ENCODE measurements at regions not wholly inside any gene's neighbourhood (a gene's known extent, or its start where the extent isn't known, plus 50 kb on each side); places are given as distances from the start of the nearest gene placed in this dataset.
A peak's percentile ranks its signal among the peaks of the same experiment; 100 is the strongest.
"Not testable (repeated sequence)": the region's sequence is repeated elsewhere in the genome, so short reads cannot be mapped to it uniquely, and the experiment has no call there.

DNA sequence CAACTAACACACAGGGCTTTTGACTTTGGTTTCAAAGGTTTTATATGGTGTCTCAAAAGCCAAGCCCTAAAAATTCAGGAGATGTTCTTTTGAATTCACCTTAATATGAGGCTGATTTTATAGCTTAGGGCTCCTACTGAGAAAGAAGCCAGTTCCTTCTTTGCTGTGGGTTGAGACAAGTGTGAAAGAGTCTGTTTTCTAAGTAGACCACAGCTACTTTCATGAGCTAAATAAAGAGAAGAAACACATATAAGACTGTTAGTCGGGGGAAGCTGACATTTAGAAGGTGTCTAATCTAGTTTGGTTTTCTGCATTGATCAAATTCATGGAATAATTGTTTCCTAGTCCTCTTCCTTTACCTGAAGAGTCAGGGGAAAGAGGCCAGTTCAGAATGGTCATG, 332.1 kb upstream of the CELF2 start:
- intact Hi-C loops (cut with DNase I), result no loop called here
- no peak for ATAC-seq

DNA sequence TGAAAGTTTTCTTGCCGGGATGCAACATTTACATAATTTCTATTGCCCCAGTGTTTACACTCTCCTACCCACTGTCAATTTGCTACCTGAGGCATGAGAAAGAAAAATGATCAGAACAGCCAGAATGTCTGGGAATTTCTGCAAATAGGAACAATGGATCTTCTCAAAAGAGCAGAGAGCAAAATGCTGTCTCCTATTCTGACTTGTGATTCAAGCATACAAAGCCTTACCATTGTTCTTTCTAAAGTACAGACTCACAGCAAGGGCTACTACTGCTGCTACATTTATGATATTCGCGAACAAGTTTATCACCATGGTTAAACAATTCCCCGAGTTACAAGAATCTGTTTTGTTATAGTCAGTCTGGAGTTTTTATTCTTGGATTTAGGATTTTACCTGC, 329.9 kb upstream of the CELF2 start:
- ATAC-seq (no peak), DNase-seq (no peak)
- intact Hi-C loops (cut with DNase I), result no loop called here

More for the DNA sequence above, 332.1 kb upstream of the CELF2 start:
- DNase-seq, result no peak

DNA sequence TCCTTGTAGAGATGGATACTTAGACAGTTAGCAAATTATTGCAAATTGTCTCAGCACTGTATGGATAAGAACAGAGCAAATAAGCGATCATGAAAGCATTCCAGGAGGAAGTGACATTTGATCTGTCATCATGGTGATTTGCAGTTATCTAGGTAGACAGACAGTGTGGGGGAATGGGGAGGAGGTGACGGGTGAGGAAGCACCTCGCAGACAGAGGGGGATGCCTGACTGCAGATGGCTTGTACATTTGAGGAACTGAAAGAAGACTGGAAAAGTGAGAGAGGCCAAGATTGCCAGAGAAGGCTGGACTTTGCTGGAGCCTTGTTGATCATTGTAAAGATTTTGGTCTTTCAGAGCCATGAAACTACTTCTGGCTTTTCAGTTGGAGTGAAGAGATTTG, 318.2 kb upstream of the CELF2 start:
- intact Hi-C loops (cut with DNase I), result no loop called here
- ATAC-seq (no peak), DNase-seq (no peak)

DNA sequence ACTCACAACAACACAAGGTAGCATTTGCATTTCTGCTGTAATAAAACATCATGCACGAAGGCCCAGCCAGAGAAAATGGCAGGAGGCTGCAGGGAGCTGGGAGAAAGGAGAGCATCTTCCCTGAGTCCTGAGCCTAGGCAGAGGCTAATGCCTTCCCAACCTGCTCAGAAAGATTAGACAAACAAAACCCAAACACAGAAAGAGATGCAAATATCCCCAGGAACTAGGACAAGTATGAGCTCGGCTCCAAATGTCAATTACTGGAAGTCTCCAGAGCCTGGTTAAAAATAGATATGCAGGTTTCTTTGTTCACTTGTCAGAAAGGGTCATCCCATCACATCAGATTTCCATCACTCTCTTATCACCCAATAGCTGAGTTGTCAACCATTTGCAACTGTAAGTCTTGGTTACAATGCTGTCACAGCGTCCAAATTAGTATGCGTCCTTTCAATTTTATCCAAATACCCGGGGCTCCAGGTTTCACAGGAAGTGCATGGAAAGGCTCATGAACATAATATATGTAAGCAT, 316.5 kb upstream of the CELF2 start:
- intact Hi-C loops (cut with DNase I), result no loop called here
- ATAC-seq (no peak), DNase-seq (no peak)

DNA sequence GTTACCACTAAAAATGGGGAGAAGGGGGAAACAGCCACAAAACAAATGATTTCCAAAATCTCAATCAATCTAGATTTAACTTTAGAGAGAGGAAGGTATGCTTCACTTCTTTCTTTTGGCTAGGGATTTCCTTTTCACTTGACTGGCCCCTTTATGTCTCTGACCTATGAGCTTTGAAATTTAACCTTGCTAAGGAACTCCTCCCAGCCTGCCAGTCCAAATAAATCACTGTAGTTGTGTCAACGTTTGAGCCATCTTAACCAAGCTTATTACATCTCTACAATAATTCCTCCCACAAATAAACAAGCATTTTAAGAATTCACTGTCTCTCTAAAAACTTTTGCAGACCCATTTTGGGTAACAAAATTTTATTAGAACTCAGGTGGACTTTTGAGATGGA, 315.5 kb upstream of the CELF2 start:
- intact Hi-C loops (cut with DNase I), result no loop called here
- ATAC-seq, result no peak
- DNase-seq, result no peak

DNA sequence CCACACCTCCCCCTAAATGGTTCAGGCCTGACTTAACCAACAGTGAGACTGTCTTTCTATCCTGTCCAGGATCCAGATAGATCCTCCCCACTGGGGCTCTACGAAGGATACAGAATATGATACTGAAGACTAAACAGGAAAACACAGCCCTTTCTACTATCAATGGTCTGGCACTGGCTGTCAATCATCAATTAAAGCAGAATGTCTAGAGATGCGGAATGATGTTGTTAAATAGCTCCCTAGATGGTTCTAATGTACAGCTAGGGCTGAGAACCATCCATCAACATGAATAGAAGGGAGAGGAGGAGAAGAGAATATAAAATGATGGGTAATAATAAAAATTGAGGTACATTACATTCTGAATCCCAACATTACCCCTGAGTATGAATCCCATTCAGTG, 314.3 kb upstream of the CELF2 start:
- no peak for ATAC-seq
- intact Hi-C loops (cut with DNase I), result no loop called here
- no peak for DNase-seq

DNA sequence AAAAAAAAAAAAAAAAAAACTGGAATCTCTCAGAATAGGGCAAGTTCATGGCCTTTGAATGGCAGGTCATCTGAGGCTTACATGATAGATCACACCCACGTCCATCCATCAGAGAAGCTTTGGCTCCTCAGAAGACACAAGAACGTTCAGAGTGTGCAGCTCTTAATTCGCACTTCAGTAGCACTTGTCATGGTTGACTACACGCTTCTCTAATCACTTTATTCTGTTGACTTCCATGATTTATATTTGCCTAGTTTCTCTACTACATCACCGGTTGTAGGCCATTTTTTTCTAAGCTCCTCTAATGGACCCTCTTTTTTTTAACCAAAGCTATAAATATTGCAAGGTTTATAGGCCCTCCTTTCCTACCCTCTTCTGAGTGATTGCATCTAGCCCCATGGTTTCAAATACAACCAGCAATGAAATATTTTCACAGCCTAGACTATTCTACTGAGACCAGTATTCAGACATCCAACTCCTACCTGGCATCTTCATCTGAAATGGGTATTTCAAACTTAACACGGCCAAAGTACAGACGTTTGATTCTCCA, 305.4 kb upstream of the CELF2 start:
- no peak for ATAC-seq
- no peak for DNase-seq
- intact Hi-C loops (cut with DNase I), result no loop called here

DNA sequence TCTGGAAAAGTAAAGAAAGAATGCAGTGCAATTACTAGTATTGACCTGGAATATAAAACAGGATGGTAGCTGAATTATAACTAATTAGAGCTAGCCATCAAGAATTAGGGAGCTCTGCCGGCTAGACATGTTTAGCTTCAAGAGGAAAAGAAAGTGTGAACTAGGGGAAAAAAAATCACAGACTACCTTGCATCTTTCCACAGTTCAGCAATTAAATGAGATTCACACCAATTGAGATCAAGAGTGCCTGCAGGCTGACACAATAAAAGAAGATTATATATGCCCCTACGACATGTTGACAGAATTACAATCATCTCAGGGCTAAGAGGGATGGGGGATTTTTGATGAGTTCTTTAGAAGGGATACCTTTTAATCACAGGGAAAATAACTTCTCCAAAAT, 303.3 kb upstream of the CELF2 start:
- DNase-seq, result no peak
- no peak for ATAC-seq
- intact Hi-C loops (cut with DNase I), result no loop called here

DNA sequence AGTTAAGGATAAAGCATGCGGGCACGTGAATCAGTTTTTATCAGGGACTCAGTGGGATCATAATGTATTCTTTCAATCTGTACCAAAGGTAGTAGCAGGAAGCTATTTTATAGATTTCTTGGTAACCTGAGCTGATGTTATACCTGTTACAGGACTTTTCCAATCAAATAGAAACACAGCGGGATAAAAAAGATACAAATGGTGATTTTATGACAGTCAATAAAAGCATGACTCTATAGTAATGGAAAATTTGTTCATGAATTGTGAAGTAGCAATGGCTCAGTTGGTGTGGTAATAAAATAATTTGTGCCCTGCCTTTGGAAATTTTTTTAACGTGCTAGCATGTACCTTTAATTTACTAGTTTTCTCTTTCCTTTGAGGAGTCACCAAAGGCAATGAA, 300.7 kb upstream of the CELF2 start:
- ATAC-seq, result no peak
- no peak for DNase-seq
- intact Hi-C loops (cut with DNase I), result no loop called here

DNA sequence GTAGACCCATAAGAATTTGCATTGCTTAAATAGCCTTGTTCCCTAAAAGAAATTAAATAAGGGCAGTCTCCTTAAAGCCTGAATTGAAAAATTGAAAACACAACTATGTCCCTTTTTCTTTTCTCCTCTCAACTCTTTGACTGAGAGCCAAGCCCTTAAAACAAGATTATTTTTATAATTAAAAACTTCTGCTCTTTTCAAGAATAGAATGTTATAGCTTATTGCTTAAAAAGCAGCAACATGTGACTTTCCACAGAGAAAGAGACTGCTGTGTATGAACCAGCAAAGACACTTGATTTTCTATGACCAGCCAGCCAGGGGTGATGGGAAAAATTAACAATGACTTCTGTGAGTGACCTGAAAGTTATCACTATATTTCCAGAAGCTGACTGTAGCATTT, 295.2 kb upstream of the CELF2 start:
- DNase-seq (no peak), ATAC-seq (no peak)
- intact Hi-C loops (cut with DNase I), result loop anchor here in 1 of 2 donors (10.0 kb wide), 1 partner anchor 552 kb away; no protein-coding TSS in a partner anchor

DNA sequence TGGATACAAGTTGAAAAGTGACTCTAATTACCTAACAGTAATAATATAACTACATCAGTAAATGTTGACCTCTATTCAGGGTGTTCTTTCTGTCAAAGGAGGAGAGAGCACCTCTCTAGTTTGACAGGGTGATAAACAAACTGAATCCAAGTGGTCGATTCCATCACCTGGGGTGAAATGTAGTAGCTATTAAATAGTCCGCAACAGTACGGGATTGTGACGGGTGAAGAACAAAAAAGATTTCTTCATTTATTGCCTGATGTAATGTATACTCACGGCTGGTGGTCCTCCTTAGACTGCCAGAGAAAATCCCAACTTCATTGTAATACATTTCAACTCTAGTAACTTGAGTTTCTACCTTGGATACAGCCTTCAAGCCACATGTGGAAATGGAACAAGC, 292.5 kb upstream of the CELF2 start:
- no peak for ATAC-seq
- DNase-seq, result no peak
- intact Hi-C loops (cut with DNase I), result loop anchor here in 1 of 2 donors (10.0 kb wide), 1 partner anchor 550 kb away; no protein-coding TSS in a partner anchor

DNA sequence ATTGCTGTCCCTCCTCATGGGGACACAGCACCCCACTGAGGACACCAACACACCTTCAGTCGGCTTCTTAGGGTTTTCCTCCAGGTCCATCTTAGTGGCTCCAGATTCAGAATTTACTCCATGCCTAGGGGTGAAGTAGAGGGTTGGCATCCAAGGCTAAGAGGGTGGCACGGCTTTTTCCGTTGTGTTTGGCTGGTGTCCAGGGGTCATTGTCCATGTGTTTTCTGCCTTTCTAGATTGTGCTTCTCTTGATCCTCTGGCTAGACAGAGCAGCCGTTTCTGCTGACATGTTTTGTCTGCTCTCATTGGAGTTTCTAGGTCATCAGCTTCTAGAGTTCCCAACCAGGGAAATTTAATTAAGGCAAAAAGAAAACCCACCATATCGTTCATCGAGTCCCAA, 291.6 kb upstream of the CELF2 start:
- intact Hi-C loops (cut with DNase I), result loop anchor here in 1 of 2 donors (10.0 kb wide), 1 partner anchor 549 kb away; no protein-coding TSS in a partner anchor
- no peak for ATAC-seq
- DNase-seq, result no peak

DNA sequence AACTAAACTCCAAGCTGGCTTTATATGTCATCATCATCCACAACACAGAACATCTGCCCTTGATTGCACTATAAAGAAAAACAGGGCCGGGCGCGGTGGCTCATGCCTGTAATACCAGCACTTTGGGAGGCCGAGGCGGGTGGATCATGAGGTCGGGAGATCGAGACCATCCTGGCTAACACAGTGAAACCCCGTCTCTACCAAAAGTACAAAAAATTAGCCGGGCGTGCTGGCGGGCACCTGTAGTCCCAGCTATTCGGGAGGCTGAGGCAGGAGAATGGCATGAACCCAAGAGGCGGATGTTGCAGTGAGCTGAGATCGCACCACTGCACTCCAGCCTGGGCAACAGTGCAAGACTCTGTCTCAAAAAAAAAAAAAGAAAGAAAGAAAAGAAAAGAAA, 290.3 kb upstream of the CELF2 start:
- intact Hi-C loops (cut with DNase I), result loop anchor here in 1 of 2 donors (10.0 kb wide), 1 partner anchor 547 kb away; no protein-coding TSS in a partner anchor
- not testable (repeated sequence) for ATAC-seq

DNA sequence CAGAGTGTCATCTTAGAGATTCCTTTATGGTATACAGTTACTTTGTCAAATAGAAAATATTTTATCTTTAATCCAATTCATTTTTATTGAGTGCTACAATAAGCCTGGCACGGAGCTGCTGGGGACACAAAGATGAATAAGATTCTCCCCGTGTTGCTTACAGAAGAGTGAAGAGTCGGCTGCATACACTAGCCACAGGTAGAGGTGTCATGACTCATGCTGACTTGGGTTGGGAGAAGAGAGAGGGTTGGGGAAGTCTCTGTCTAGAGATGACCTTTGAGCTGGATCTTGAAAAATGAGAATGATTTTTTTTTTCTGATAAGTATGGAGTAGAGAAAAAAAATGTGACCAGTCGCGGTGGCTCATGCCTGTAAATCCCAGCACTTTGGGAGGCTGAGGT, 289.9 kb upstream of the CELF2 start:
- DNase-seq (no peak), ATAC-seq (no peak)
- intact Hi-C loops (cut with DNase I), result loop anchor here in 1 of 2 donors (10.0 kb wide), 1 partner anchor 547 kb away; no protein-coding TSS in a partner anchor

More for the DNA sequence above, 290.3 kb upstream of the CELF2 start:
- not testable (repeated sequence) for DNase-seq

DNA sequence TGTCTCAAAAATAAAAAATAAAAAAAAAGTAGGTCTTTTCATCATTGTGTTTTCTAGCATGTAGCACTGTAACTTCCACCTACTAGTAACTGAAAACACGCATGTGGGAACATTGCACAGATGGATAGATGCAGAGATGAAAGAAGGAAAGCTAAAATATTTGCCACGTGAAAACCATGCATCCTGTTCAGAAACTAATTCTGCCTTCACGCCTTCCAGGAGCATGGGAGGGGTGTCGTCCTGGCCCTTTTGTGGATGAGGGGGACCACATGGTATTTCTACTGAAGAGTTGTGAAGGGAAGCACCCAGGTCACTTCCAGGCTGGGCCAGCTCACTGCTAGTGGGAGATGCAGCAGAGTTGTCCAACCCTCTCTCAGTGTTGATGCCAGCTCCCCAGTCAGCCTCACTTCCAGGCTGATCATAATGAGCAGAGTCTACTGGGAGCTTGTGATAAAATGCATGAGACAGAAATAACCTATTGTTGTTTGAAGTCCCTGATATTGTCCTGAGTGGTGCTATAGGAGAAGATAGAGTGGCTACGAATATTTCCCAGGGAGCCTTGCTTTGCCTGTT, 287.1 kb upstream of the CELF2 start:
- DNase-seq, result no peak
- intact Hi-C loops (cut with DNase I), result loop anchor here in 1 of 2 donors (10.0 kb wide), 1 partner anchor 54 kb away; no protein-coding TSS in a partner anchor
- ATAC-seq, result no peak

DNA sequence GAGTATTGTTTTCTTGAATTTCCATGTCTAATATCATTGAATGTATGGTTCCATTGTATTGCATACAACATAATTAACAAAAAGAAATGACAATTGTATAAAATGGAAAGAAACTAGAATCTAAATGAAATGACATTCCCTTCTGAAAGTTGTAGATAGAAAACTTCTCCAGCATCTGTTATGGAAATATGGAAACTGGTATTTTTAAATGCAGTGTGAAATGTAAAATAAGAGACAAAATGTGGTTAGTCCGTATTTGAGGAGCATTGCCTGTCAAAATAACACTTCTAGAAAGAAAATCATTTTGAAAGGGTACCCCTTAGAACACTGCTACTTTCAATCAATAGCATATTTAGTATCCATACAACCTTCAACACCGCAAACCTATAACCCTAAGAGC, 286.3 kb upstream of the CELF2 start:
- no peak for DNase-seq
- intact Hi-C loops (cut with DNase I), result loop anchor here in 1 of 2 donors (10.0 kb wide), 1 partner anchor 53 kb away; no protein-coding TSS in a partner anchor
- ATAC-seq, result no peak

DNA sequence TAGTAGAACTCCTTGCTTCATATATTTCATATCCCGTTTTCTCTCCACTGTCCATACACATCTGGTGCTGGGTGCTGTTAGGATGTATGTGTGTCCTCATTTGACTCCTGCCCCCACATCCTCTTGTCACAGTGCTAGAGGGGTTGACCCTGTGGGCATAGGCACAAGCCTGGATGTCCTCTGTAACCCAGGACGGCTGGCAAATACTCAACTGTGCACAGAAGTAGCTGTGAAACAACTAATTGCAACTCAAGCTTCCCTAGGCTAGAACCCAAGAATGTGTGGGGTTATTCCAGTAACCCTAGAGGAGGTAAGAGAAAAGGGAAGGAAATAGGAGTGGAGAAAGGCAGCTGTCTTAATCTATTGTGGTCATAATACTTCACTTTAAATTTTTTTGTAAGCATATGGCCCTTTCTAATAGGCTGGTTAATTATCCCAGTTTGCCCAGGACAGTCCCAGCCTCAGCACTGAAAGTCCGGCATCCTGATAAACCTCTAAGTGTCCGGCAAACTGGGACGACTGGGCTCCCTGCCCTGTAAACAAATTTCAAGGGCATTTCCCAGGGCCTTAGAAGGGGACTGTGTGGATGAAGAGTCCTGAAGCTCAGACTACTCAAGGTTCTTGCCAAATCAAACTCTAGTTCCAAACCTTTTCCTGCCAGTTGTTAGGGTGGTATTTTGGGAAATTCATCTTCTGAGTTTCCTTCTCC, 283.2 kb upstream of the CELF2 start:
- DNase-seq (no peak), ATAC-seq (peak; percentile 57 to 72)
- intact Hi-C loops (cut with DNase I), result loop anchor here in 1 of 2 donors (10.0 kb wide), 1 partner anchor 50 kb away; no protein-coding TSS in a partner anchor

DNA sequence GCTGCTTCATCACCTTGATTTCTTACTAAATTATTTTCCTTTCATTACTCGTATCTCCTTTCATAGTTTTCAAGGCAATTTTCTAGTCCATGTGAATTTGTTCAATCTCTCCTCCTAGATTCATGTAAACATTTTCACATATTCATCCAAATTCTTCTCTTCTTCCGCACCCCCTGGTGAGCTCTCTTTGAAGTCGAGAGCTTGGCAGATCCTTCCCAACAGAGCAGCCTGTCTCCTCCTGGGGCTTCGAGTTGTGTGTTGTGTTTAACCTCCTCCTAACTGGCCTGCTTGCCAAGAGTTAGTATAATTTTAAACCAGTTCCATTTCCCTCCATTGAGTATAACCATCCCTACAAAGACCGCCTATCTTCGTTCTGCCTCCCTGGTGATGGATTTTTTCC, 272.4 kb upstream of the CELF2 start:
- intact Hi-C loops (cut with DNase I), result no loop called here
- ATAC-seq (no peak), DNase-seq (no peak)

DNA sequence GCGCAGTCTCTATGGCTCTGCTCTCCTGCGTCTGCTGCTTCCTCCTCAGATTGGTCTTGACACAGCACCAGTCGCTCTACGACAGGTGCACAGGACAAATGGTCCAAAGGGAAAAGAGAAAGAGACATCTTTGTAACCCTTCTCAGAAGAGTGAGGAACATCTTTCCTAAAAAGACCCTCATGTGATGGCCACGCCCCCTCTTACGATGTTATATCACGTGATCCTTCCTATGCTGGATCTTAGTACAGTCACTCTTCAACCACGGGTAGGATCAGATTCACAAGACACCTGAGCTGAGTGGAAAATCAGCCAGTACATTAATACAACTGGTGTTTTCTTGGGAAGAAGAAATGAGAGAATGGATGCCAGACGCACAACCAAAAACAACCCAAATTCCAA, 262.2 kb upstream of the CELF2 start:
- DNase-seq (no peak), ATAC-seq (no peak)
- intact Hi-C loops (cut with DNase I), result no loop called here

DNA sequence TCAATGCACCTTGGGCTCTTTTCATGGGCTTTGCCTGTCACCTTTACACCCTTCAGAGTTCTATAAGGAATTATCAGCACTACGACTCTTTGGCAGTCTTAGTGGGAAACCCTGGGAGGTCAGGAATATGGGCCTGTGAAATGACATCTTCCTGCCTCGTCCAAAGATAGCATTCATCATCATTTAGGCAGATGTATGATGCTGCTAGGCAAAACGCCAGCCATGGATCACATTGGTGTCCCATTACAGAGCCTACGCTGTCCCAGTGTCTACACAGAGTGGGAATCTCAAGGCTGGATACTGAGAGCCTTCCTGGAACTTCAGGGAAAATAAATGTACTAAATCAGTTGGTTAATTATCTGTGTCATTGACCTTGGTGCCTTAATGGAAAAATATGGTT, 259.4 kb upstream of the CELF2 start:
- ATAC-seq (peak in 1 of 2 donors; percentile 49), DNase-seq (peak; percentile 31)
- intact Hi-C loops (cut with DNase I), result no loop called here
